Mesendoderm (in vitro differentiated cells): ENCODE measurements at regions not wholly inside any gene's neighbourhood (a gene's known extent, or its start where the extent isn't known, plus 50 kb on each side); places are given as distances from the start of the nearest gene placed in this dataset.
"Not testable (repeated sequence)": the region's sequence is repeated elsewhere in the genome, so short reads cannot be mapped to it uniquely, and the experiment has no call there.

Experiments
- DNase-seq: peaks from one replicate; pipeline ENCODE4 v3.0.0; 2013
- H2AK5ac ChIP-seq: 2 replicates; pipeline ENCODE4 v1.6.1; 2013; ENCODE audit warnings: low read length, inconsistent platforms
- H2BK120ac ChIP-seq: 2 replicates; pipeline ENCODE4 v1.6.1; 2013; ENCODE audit warnings: low read depth, mild to moderate bottlenecking, low read length, moderate library complexity, mixed read lengths
- H2BK15ac ChIP-seq: replicated peaks from 2 replicates; pipeline ENCODE4 v1.6.1; 2013; ENCODE audit warnings: low read depth, mild to moderate bottlenecking, moderate library complexity
- H2BK5ac ChIP-seq: 2 replicates; pipeline ENCODE4 v1.6.1; 2013; ENCODE audit warnings: low read length, inconsistent platforms
- H3K18ac ChIP-seq: 2 replicates; pipeline ENCODE4 v1.6.1; 2013; ENCODE audit warnings: mild to moderate bottlenecking, low read length, mixed read lengths
- H3K23ac ChIP-seq: one replicate; pipeline ENCODE4 v1.6.1; 2013; ENCODE audit warnings: low read length
- H3K27ac ChIP-seq: 2 replicates; pipeline ENCODE4 v1.5.1; 2013; ENCODE audit warnings: low read depth, mild to moderate bottlenecking, inconsistent platforms, low read length, moderate library complexity
- H3K27me3 ChIP-seq: 2 replicates; pipeline ENCODE4 v1.6.1; 2013; ENCODE audit warnings: low read length, control low read depth, mild to moderate bottlenecking, inconsistent platforms; ENCODE audit not compliant: insufficient read depth, poor library complexity
- H3K36me3 ChIP-seq: 2 replicates; pipeline ENCODE4 v1.6.1; 2013; ENCODE audit warnings: low read length, inconsistent platforms; ENCODE audit not compliant: control insufficient read depth, insufficient read depth
- H3K4ac ChIP-seq: one replicate; pipeline ENCODE4 v1.6.1; 2013; ENCODE audit warnings: low read depth, mild to moderate bottlenecking, low read length, moderate library complexity
- H3K4me1 ChIP-seq: 2 replicates; pipeline ENCODE4 v1.6.1; 2013; ENCODE audit warnings: low read depth, low read length, inconsistent platforms; ENCODE audit not compliant: control insufficient read depth
- H3K4me2 ChIP-seq: 2 replicates; pipeline ENCODE4 v1.6.1; 2013; ENCODE audit warnings: low read length
- H3K4me3 ChIP-seq: 2 replicates; pipeline ENCODE4 v1.5.1; 2013; ENCODE audit warnings: mild to moderate bottlenecking, low read length
- H3K56ac ChIP-seq: one replicate; pipeline ENCODE4 v1.6.1; 2013; ENCODE audit warnings: low read length
- H3K79me1 ChIP-seq: 2 replicates; pipeline ENCODE4 v1.6.1; 2013; ENCODE audit warnings: low read length, inconsistent platforms
- H3K79me2 ChIP-seq: 2 replicates; pipeline ENCODE4 v1.6.1; 2013; ENCODE audit warnings: mild to moderate bottlenecking, low read length; ENCODE audit not compliant: control insufficient read depth, insufficient read depth
- H3K9ac ChIP-seq: 2 replicates; pipeline ENCODE4 v1.6.1; 2013; ENCODE audit warnings: low read length, inconsistent platforms
- H4K5ac ChIP-seq: one replicate; pipeline ENCODE4 v1.6.1; 2013; ENCODE audit warnings: low read length
- H4K8ac ChIP-seq: one replicate; pipeline ENCODE4 v1.6.1; 2013; ENCODE audit warnings: low read depth, mild to moderate bottlenecking, control low read depth, low read length, moderate library complexity
- WGBS: extraction: QIAGEN DNeasy Blood & Tissue Kit; methylation state at CpG from one replicate; pipeline ENCODE4 v1.1.7; 2013; ENCODE audit warnings: low lambda C conversion rate, missing lambda C conversion rate; ENCODE audit not compliant: insufficient coverage; ENCODE audit errors: extremely low coverage; 5-methylcytosine and 5-hydroxymethylcytosine counted together

DNA sequence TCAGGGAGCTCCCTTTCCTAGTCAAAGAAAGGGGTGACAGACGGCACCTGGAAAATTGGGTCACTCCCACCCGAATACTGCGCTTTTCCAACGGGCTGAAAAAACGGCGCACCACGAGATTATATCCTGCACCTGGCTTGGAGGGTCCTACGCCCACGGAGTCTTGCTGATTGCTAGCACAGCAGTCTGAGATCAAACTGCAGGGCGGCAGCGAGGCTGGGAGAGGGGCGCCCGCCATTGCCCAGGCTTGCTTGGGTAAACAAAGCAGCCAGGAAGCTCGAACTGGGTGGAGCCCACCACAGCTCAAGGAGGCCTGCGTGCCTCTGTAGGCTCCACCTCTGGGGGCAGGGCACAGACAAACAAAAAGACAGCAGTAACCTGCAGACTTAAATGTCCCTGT lies 580.5 kb downstream of the RAB28 start:
- no CpG with 5 or more reads among the region's 15 CpGs for WGBS
- H3K27me3 ChIP-seq, H3K4me1 ChIP-seq, H3K23ac ChIP-seq, H4K8ac ChIP-seq, H3K4me2 ChIP-seq, H2AK5ac ChIP-seq, H3K4ac ChIP-seq, H3K79me1 ChIP-seq, H2BK120ac ChIP-seq, H3K36me3 ChIP-seq, H2BK15ac ChIP-seq, H4K5ac ChIP-seq, H3K27ac ChIP-seq, DNase-seq, H3K9ac ChIP-seq, H3K4me3 ChIP-seq, H3K79me2 ChIP-seq, H3K18ac ChIP-seq, H2BK5ac ChIP-seq, H3K56ac ChIP-seq: not testable (repeated sequence)

DNA sequence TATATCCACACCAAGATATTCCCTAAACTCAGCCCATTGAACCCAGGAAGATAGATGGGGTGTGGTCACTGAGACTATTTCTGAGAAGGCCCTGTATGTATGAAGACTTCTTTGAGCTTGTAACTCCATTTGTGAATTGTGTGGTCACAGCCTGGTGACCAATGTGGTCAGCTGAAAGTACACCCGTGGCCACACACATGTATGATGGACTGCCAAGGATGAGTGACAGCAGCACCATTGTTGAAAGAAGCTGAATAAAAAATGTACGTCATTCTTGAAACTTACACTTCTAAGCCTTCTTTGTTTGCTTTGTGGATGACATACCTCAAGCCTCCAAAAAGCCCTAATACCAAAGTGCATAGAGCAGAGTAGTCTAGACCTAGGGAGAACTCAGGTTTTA lies 581.4 kb downstream of the RAB28 start:
- Histone ChIP-seq H3K9ac (no peak overlapping the region), H3K4ac (no peak overlapping the region), H2AK5ac (no peak overlapping the region), H3K79me1 (no peaks in the 10 kb centered on the region), H3K27ac (no peak overlapping the region), H4K5ac (no peak overlapping the region), H3K79me2 (no peaks in the 10 kb centered on the region), H3K36me3 (no peaks in the 10 kb centered on the region), H3K56ac (no peak overlapping the region), H3K4me1 (no peaks in the 10 kb centered on the region), H2BK5ac (no peak overlapping the region), H3K23ac (no peak overlapping the region), H3K18ac (no peak overlapping the region), H2BK15ac (no peak overlapping the region), H4K8ac (no peak overlapping the region), H2BK120ac (no peak overlapping the region), H3K27me3 (no peaks in the 10 kb centered on the region), H3K4me3 (no peak overlapping the region), H3K4me2 (no peak overlapping the region)
- no peak for DNase-seq
- WGBS = no CpG with 5 or more reads among the region's 2 CpGs

DNA sequence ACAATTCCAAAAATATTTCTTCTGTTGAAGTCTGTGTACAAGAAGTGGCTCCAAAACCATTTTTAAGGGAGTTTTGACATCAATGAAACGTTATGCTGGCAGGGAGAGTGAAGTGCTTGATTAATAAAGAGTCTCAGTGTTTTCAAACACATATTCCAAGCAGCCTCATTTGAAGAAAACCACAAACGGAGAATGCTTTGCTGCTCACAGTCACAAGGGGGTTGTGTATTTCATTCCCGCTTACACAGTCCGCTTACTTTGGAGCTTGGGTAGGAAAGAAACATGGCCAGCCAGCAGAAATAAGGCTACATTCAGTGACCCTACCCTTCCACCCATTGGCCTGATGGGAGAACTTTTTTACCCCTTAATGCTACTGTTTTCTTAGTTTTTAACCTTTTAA lies 586.2 kb downstream of the RAB28 start:
- no peaks in the 10 kb centered on the region for H3K4me1 ChIP-seq
- H3K18ac ChIP-seq = no peak overlapping the region
- H3K4ac ChIP-seq = no peak overlapping the region
- no peak overlapping the region for H4K8ac ChIP-seq
- H3K27me3 ChIP-seq = no peaks in the 10 kb centered on the region
- H3K36me3 ChIP-seq = no peaks in the 10 kb centered on the region
- no peak overlapping the region for H3K4me3 ChIP-seq
- H2BK120ac ChIP-seq = no peak overlapping the region
- no peak overlapping the region for H3K4me2 ChIP-seq
- no CpG with 5 or more reads among the region's 4 CpGs for WGBS
- H3K79me2 ChIP-seq = no peaks in the 10 kb centered on the region
- no peaks in the 10 kb centered on the region for H3K79me1 ChIP-seq
- H3K27ac ChIP-seq = no peak overlapping the region
- H3K56ac ChIP-seq = no peak overlapping the region
- H2AK5ac ChIP-seq = no peak overlapping the region
- H2BK15ac ChIP-seq = no peak overlapping the region
- H4K5ac ChIP-seq = no peak overlapping the region
- H2BK5ac ChIP-seq = no peak overlapping the region
- H3K9ac ChIP-seq = no peak overlapping the region
- no peak for DNase-seq
- no peak overlapping the region for H3K23ac ChIP-seq

DNA sequence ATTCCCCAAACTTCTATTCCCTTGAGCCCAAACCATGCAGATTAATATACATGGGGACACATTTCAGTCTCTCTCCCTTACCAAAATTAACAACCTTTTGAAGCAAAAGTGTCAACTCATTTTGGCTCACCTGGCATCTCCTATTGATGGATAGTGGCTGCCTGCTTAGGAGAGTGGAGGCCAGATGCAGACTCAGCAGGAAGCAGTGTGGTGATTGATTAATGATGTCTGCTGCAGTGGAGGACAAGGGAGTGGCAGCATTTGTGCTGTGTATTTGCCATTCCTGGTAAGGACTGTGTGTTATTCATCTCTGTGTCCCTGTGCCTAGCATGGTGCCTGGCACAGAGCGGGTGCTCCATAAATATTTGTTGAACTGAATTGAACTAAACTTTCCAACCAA lies 590.1 kb downstream of the RAB28 start:
- no peaks in the 10 kb centered on the region for H3K79me2 ChIP-seq
- DNase-seq = no peak
- no peak overlapping the region for H3K18ac ChIP-seq
- no peak overlapping the region for H2BK120ac ChIP-seq
- no peaks in the 10 kb centered on the region for H3K36me3 ChIP-seq
- no peak overlapping the region for H3K27ac ChIP-seq
- H4K5ac ChIP-seq = no peak overlapping the region
- no CpG with 5 or more reads among the region's 1 CpG for WGBS
- no peak overlapping the region for H4K8ac ChIP-seq
- H2AK5ac ChIP-seq = no peak overlapping the region
- H3K4me3 ChIP-seq = no peak overlapping the region
- H3K4ac ChIP-seq = no peak overlapping the region
- no peak overlapping the region for H3K56ac ChIP-seq
- H3K23ac ChIP-seq = no peak overlapping the region
- H3K79me1 ChIP-seq = no peaks in the 10 kb centered on the region
- H2BK5ac ChIP-seq = no peak overlapping the region
- H3K27me3 ChIP-seq = no peaks in the 10 kb centered on the region
- no peaks in the 10 kb centered on the region for H3K4me1 ChIP-seq
- no peak overlapping the region for H3K9ac ChIP-seq
- H2BK15ac ChIP-seq = no peak overlapping the region
- no peak overlapping the region for H3K4me2 ChIP-seq

DNA sequence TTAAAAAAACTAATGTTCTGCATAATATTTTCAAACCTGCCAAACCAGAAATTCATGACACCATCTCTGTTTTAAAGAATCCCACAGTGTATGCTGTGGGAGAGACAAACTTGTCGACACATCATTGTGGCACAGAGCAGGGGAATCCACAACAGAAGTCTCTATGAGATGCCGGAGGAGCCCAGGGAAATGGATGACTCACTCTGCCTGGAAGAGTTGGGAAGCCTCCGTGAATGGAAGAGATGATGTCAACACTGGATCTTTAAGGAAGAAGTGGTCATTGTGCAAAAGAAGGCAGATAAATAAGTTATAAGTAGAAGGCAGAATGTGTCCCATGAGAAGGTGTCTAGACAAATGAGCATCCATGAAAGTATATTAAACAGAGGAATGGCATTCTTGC lies 595.1 kb downstream of the RAB28 start:
- Histone ChIP-seq H2BK15ac (no peak overlapping the region), H4K5ac (no peak overlapping the region), H3K79me2 (no peaks in the 10 kb centered on the region), H3K4me3 (no peak overlapping the region), H3K27me3 (no peaks in the 10 kb centered on the region), H3K18ac (no peak overlapping the region), H3K9ac (no peak overlapping the region), H4K8ac (no peak overlapping the region), H3K4me1 (no peaks in the 10 kb centered on the region), H3K4me2 (no peak overlapping the region), H3K4ac (no peak overlapping the region), H3K27ac (no peak overlapping the region), H2BK5ac (no peak overlapping the region), H3K56ac (no peak overlapping the region), H2AK5ac (no peak overlapping the region), H3K36me3 (no peaks in the 10 kb centered on the region), H3K79me1 (no peaks in the 10 kb centered on the region), H3K23ac (no peak overlapping the region), H2BK120ac (no peak overlapping the region)
- WGBS = no CpG with 5 or more reads among the region's 3 CpGs
- DNase-seq = peak; percentile 75

DNA sequence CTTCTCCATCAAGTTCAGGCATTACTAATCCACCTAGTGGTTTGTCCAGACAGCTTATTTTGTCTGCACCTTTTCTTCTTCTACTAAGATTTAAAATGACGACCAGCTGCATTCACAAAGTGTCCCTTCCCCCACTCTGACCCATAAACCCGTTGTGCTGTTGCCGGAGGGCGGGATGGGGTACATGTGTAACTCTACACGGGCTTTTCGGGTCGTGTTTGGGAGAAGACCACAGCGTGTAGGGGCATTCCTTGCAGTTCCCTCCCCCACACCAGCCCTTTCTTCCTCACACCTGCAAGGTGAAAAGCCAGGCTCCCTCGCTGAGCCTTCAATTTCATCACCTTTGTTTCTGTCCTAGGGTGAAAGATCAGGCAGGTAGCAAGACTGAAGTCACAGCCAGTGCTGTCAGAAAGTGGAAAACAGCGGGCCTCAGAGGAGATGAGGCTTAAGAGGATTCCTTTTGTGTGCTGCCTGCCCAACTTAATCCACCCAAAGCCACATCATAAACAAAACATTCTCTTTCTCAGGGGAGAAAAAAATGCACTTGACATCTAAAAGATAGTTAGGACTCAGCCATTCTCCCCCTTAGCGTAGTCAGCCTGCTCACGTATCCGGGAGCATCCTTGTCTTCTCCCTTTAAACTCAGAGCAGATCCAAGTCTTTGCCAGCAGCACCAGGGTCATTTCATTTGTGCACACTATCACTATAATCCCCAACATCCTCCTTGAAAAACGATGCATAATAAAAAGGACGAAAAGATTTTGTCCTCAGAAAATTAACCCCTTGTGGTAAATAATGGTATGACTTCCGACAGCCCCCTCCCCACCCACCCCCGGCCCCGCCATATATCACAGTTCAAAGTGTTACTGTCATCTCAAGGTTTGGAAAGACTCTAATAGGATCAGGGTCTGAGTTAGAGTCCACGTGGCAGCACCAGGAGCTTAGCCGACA lies 599.0 kb downstream of the RAB28 start:
- Histone ChIP-seq H2BK5ac (no peak overlapping the region), H3K18ac (no peak overlapping the region), H3K23ac (no peak overlapping the region), H3K36me3 (no peaks in the 10 kb centered on the region), H3K9ac (no peak overlapping the region), H3K27me3 (no peaks in the 10 kb centered on the region), H3K4ac (no peak overlapping the region), H2AK5ac (no peak overlapping the region), H3K79me2 (no peaks in the 10 kb centered on the region), H3K4me2 (no peak overlapping the region), H2BK15ac (no peak overlapping the region), H3K4me3 (no peak overlapping the region), H3K79me1 (no peaks in the 10 kb centered on the region), H4K5ac (no peak overlapping the region), H2BK120ac (no peak overlapping the region), H3K4me1 (no peaks in the 10 kb centered on the region), H4K8ac (no peak overlapping the region), H3K56ac (no peak overlapping the region), H3K27ac (no peak overlapping the region)
- DNase-seq = peak; percentile 12
- WGBS = no CpG with 5 or more reads among the region's 20 CpGs
